Left renal pelvis (tissue), 4 donors: ENCODE measurements at regions not wholly inside any gene's neighbourhood (a gene's known extent, or its start where the extent isn't known, plus 50 kb on each side); places are given as distances from the start of the nearest gene placed in this dataset.
"Not testable (repeated sequence)": the region's sequence is repeated elsewhere in the genome, so short reads cannot be mapped to it uniquely, and the experiment has no call there.

Source experiments
- DNase-seq, 4 donors: peaks; one replicate each; pipeline ENCODE4 v3.0.0-alpha.2; 2013; ENCODE audit warnings: low read depth in 4 of 4, low spot score in 3 of 4

- DNase-seq = no peak
Observed at GRCh38 chr5:32534041-32534440, 51.3 kb upstream of the SUB1 start.

- DNase-seq = no peak
Observed at GRCh38 chr5:32531885-32532520, 53.4 kb upstream of the SUB1 start.

GRCh38 chr5:32527321-32527720 is 58.0 kb upstream of the SUB1 start:
- not testable (repeated sequence) for DNase-seq

GRCh38 chr5:32526810-32527209 is 58.5 kb upstream of the SUB1 start:
- no peak for DNase-seq

- no peak for DNase-seq
Observed at GRCh38 chr5:32523625-32524024, 61.7 kb upstream of the SUB1 start.

- DNase-seq = no peak
Observed at GRCh38 chr5:32522429-32523143, 62.8 kb upstream of the SUB1 start.

GRCh38 chr5:32521481-32521880 is 63.9 kb upstream of the SUB1 start:
- no peak for DNase-seq

GRCh38 chr5:32520972-32521371 is 64.4 kb upstream of the SUB1 start:
- DNase-seq = no peak

- DNase-seq = no peak
Observed at GRCh38 chr5:32520356-32520755, 65.0 kb upstream of the SUB1 start.

GRCh38 chr5:32519508-32519907 is 65.8 kb upstream of the SUB1 start:
- DNase-seq = no peak

GRCh38 chr5:32514806-32515205 is 70.3 kb upstream of the ZFR start:
- DNase-seq = no peak

GRCh38 chr5:32512926-32513325 is 68.4 kb upstream of the ZFR start:
- no peak for DNase-seq

- no peak for DNase-seq
Observed at GRCh38 chr5:32511776-32512374, 67.3 kb upstream of the ZFR start.

GRCh38 chr5:32510860-32511259 is 66.3 kb upstream of the ZFR start:
- DNase-seq = no peak

GRCh38 chr5:32508806-32509805 is 64.6 kb upstream of the ZFR start:
- DNase-seq = no peak

- DNase-seq = no peak
Observed at GRCh38 chr5:32507738-32508434, 63.3 kb upstream of the ZFR start.

- DNase-seq = no peak
Observed at GRCh38 chr5:32506799-32507198, 62.3 kb upstream of the ZFR start.

GRCh38 chr5:32506201-32506661 is 61.7 kb upstream of the ZFR start:
- DNase-seq = no peak

- DNase-seq = no peak
Observed at GRCh38 chr5:32505756-32506155, 61.2 kb upstream of the ZFR start.

- DNase-seq = peak; percentile 68 to 82 (median 71)
Observed at GRCh38 chr5:32504989-32505596, 60.6 kb upstream of the ZFR start.
